HCT116 (cell line): ENCODE measurements at regions not wholly inside any gene's neighbourhood (a gene's known extent, or its start where the extent isn't known, plus 50 kb on each side); places are given as distances from the start of the nearest gene placed in this dataset.

ENCODE experiments used
- ATAC-seq: fragments of 200-7000 bp; cut with Tn5 transposase; 2 replicates; pipeline ENCODE4 v1.9.1; 2020; ENCODE audit warnings: mild to moderate bottlenecking, moderate library complexity
- BruUV-seq: library from RNA; stranded (reverse); fragments of 400-500 nt; replicated peaks from 2 replicates; lab custom pipeline; 2021; lab: Mats Ljungman, UMichigan
- CTCF ChIA-PET: fragments of 300-600 bp; sonication (Branson Sonifier 250); formaldehyde crosslinking; loops from one replicate; lab custom pipeline; 2021; ENCODE audit warnings: antibody characterized with exemption; lab: Charles Lee
- POLR2A ChIA-PET: fragments of 300-600, 350-600 bp; sonication (Branson Sonifier 250); formaldehyde crosslinking; loops from one replicate; lab custom pipeline; 2021; ENCODE audit warnings: antibody characterized with exemption; lab: Charles Lee
- RAD21 ChIA-PET, 2 experiments: fragments of 300-600 bp; sonication (Branson Sonifier 250); formaldehyde crosslinking; loops; one replicate each; lab custom pipeline; 2023; ENCODE audit warnings: low total read pairs in 2 of 2; ENCODE audit not compliant: uncharacterized antibody in 2 of 2, unreplicated experiment in 2 of 2, low non-redundant PET in 1 of 2; lab: Charles Lee
- DNase-seq: peaks from one replicate; pipeline ENCODE4 v3.0.0-alpha.2; 2010; ENCODE audit warnings: low read depth, low spot score
- H2AFZ ChIP-seq: fragments of 200-600 bp; shearing (Covaris generic), sonication (generic); 2 replicates; pipeline ENCODE4 v1.6.1; 2017; ENCODE audit warnings: low read depth, mixed run types, mixed read lengths, antibody characterized with exemption, low read length; ENCODE audit not compliant: poor library complexity, severe bottlenecking
- H3K27ac ChIP-seq: 2 replicates; pipeline ENCODE4 v1.5.1; 2012; ENCODE audit warnings: low read depth, low read length
- H3K27me3 ChIP-seq: fragments of 200-600 bp; sonication (generic); 2 replicates; pipeline ENCODE4 v1.6.1; 2016; ENCODE audit warnings: mixed run types, low read length, mixed read lengths; ENCODE audit not compliant: insufficient read depth
- H3K36me3 ChIP-seq, 2 experiments: fragments of 200-500 bp in 1 of 2; fragments of 200-600 bp in 1 of 2; sonication (Bioruptor generic) in 1 of 2; sonication (generic) in 1 of 2; 2 replicates each; pipeline versions ENCODE4 v1.5.1 to v1.6.1; 2014 to 2016; ENCODE audit warnings: low read length in 2 of 2, inconsistent platforms in 1 of 2, mixed read lengths in 1 of 2, mixed run types in 1 of 2; ENCODE audit not compliant: insufficient read depth in 2 of 2, control insufficient read depth in 1 of 2
- H3K4me1 ChIP-seq, 2 experiments: fragments of 200-600 bp in 1 of 2; sonication (generic) in 1 of 2; 2 replicates each; pipeline versions ENCODE4 v1.5.1 to v1.6.1; 2012 to 2017; ENCODE audit warnings: low read length in 2 of 2, inconsistent platforms in 1 of 2, mild to moderate bottlenecking in 1 of 2, mixed read lengths in 1 of 2, mixed run types in 1 of 2, moderate library complexity in 1 of 2; ENCODE audit not compliant: insufficient read depth in 2 of 2, control insufficient read depth in 1 of 2
- H3K4me2 ChIP-seq: fragments of 200-600 bp; sonication (generic); 2 replicates; pipeline ENCODE4 v1.6.1; 2017; ENCODE audit warnings: mixed run types, low read length, mixed read lengths
- H3K4me3 ChIP-seq, 2 experiments: fragments of 200-600 bp in 1 of 2; sonication (generic) in 1 of 2; replicated peaks in 1 of 2; 2 replicates each; pipeline ENCODE4 v1.5.1; 2011 to 2016; ENCODE audit warnings: low read length in 2 of 2, control low read depth in 1 of 2, low read depth in 1 of 2, mild to moderate bottlenecking in 1 of 2, mixed read lengths in 1 of 2, mixed run types in 1 of 2
- H3K79me2 ChIP-seq: fragments of 200-600 bp; sonication (generic); 2 replicates; pipeline ENCODE4 v1.6.1; 2017; ENCODE audit warnings: mild to moderate bottlenecking, mixed run types, low read length, moderate library complexity, mixed read lengths; ENCODE audit not compliant: insufficient read depth
- H3K9ac ChIP-seq: fragments of 200-600 bp; sonication (generic); 2 replicates; pipeline ENCODE4 v1.6.1; 2016; ENCODE audit warnings: low read length, mixed read lengths
- H3K9me2 ChIP-seq: fragments of 200-600 bp; sonication (generic), shearing (Covaris generic); 2 replicates; pipeline ENCODE4 v1.6.1; 2017; ENCODE audit warnings: mixed run types, mild to moderate bottlenecking, moderate library complexity; ENCODE audit not compliant: insufficient read depth
- H3K9me3 ChIP-seq, 2 experiments: fragments of 200-500 bp in 1 of 2; fragments of 200-600 bp in 1 of 2; sonication (Bioruptor generic) in 1 of 2; sonication (generic) in 1 of 2; 2 replicates each; pipeline ENCODE4 v1.6.1; 2014 to 2017; ENCODE audit warnings: low read length in 2 of 2, mixed read lengths in 2 of 2, inconsistent platforms in 1 of 2, low read depth in 1 of 2, mild to moderate bottlenecking in 1 of 2, mixed run types in 1 of 2, moderate library complexity in 1 of 2; ENCODE audit not compliant: control insufficient read depth in 1 of 2, insufficient read depth in 1 of 2
- H4K20me1 ChIP-seq: fragments of 200-600 bp; sonication (generic), shearing (Covaris generic); 2 replicates; pipeline ENCODE4 v1.6.1; 2017; ENCODE audit warnings: mixed run types, mild to moderate bottlenecking, moderate library complexity; ENCODE audit not compliant: insufficient read depth
- CEBPB ChIP-seq: IDR thresholded peaks from 2 replicates; pipeline ENCODE4 v1.6.1; 2012; ENCODE audit warnings: low read depth
- CTCF ChIP-seq, 3 experiments: fragments of 200-600 bp in 1 of 3; sonication (generic) in 1 of 3; IDR thresholded peaks in 2 of 3; conservative IDR thresholded peaks in 1 of 3; 2 replicates each; pipeline ENCODE4 v1.5.1; 2012 to 2017; ENCODE audit warnings: low read depth in 2 of 3, low read length in 2 of 3, antibody characterized with exemption in 1 of 3, borderline replicate concordance in 1 of 3, control low read depth in 1 of 3, mild to moderate bottlenecking in 1 of 3, mixed read lengths in 1 of 3, mixed run types in 1 of 3, moderate library complexity in 1 of 3; ENCODE audit not compliant: insufficient read depth in 1 of 3
- ELF1 ChIP-seq: IDR thresholded peaks from 2 replicates; pipeline ENCODE4 v1.6.1; 2012; ENCODE audit warnings: low read depth, borderline replicate concordance
- EZH2phosphoT487 ChIP-seq: fragments of 200-600 bp; IDR thresholded peaks from 2 replicates; pipeline ENCODE4 v1.6.1; 2018; ENCODE audit warnings: antibody characterized with exemption, borderline replicate concordance
- FOSL1 ChIP-seq: IDR thresholded peaks from 2 replicates; pipeline ENCODE4 v1.6.1; 2012; ENCODE audit warnings: low read depth
- SRF ChIP-seq: IDR thresholded peaks from 2 replicates; pipeline ENCODE4 v1.6.1; 2012; ENCODE audit warnings: low read depth
- YY1 ChIP-seq: IDR thresholded peaks from 2 replicates; pipeline ENCODE4 v1.6.1; 2011; ENCODE audit warnings: low read length, low read depth, moderate library complexity, mild to moderate bottlenecking; ENCODE audit not compliant: insufficient replicate concordance; ENCODE audit errors: extremely low read depth
- ZBTB33 ChIP-seq: IDR thresholded peaks from 2 replicates; pipeline ENCODE4 v1.6.1; 2011; ENCODE audit warnings: mild to moderate bottlenecking, low read length, moderate library complexity; ENCODE audit not compliant: insufficient replicate concordance; ENCODE audit errors: extremely low read depth
- intact Hi-C: fragments of 100-400 bp; cut with micrococcal nuclease; formaldehyde crosslinking; loops from 2 replicates; pipeline ENCODE4 v1.10.0; 2022

- Histone ChIP-seq H3K79me2 (no peaks in the 10 kb centered on the region), H4K20me1 (no peaks in the 10 kb centered on the region), H3K27ac (no peak overlapping the region), H3K9me2 (no peaks in the 10 kb centered on the region), H2AFZ (no peak overlapping the region), H3K4me3 (no peak overlapping the region), H3K4me2 (no peak overlapping the region), H3K27me3 (no peaks in the 10 kb centered on the region; the same call in 1 of the 2 replicates), H3K9ac (no peak overlapping the region), H3K36me3 (no peaks in the 10 kb centered on the region), H3K4me1 (no peaks in the 10 kb centered on the region), H3K9me3 (no peaks in the 10 kb centered on the region)
- CTCF ChIA-PET = no interaction called here
- ATAC-seq (no peak), DNase-seq (no peak)
- POLR2A ChIA-PET = no interaction called here
- RAD21 ChIA-PET = no interaction called here
- BruUV-seq = no TSS peak
- no peak for TF ChIP-seq CEBPB
- no peak for TF ChIP-seq EZH2phosphoT487
- no peak for TF ChIP-seq ELF1
- TF ChIP-seq FOSL1 = no peak
- no peak for TF ChIP-seq SRF
- intact Hi-C loops = no loop called here
Measured at GRCh38 chr6:134691180-134691579, 258.7 kb downstream of the ALDH8A1 start.

GRCh38 chr6:134690048-134690447 is 259.9 kb downstream of the ALDH8A1 start:
- ATAC-seq = peak; percentile 68
- no peaks in the 10 kb centered on the region for H3K4me1 ChIP-seq
- no peaks in the 10 kb centered on the region for H3K9me3 ChIP-seq
- no peak overlapping the region for H3K9ac ChIP-seq
- BruUV-seq = no TSS peak
- no peak for DNase-seq
- no peaks in the 10 kb centered on the region for H3K79me2 ChIP-seq
- H2AFZ ChIP-seq = no peak overlapping the region
- POLR2A ChIA-PET = no interaction called here
- H3K4me3 ChIP-seq = no peak overlapping the region
- no peaks in the 10 kb centered on the region for H3K9me2 ChIP-seq
- RAD21 ChIA-PET = no interaction called here
- no peak for TF ChIP-seq ZBTB33
- no peak for TF ChIP-seq CEBPB
- no peak for TF ChIP-seq YY1
- peak in 1 of 3 experiments; percentile 27; a peak in 1 of 6 replicates for TF ChIP-seq CTCF (IDR thresholded peaks at IDR 0.05 in 2 of 3, conservative IDR thresholded peaks at IDR 0.05 in 1 of 3; ENCODE audit: borderline replicate concordance in 1 of 3, insufficient read depth in 1 of 3, low read depth in 2 of 3, low read length in 2 of 3)
- CTCF ChIA-PET = no interaction called here
- no peaks in the 10 kb centered on the region; the same call in 1 of the 2 replicates for H3K27me3 ChIP-seq
- H3K4me2 ChIP-seq = no peak overlapping the region
- H4K20me1 ChIP-seq = no peaks in the 10 kb centered on the region
- no peaks in the 10 kb centered on the region for H3K36me3 ChIP-seq
- H3K27ac ChIP-seq = no peak overlapping the region
- intact Hi-C loops = no loop called here
